H9 (cell line): ENCODE measurements at regions not wholly inside any gene's neighbourhood (a gene's known extent, or its start where the extent isn't known, plus 50 kb on each side); places are given as distances from the start of the nearest gene placed in this dataset.

Experiments
- DNase-seq: peaks from one replicate; pipeline ENCODE4 v3.0.0-alpha.2; 2017
- H2AFZ ChIP-seq: one replicate; pipeline ENCODE4 v1.6.1; 2013; ENCODE audit warnings: mild to moderate bottlenecking, low read length, control low read depth, moderate library complexity
- H2AK5ac ChIP-seq: 2 replicates; pipeline ENCODE4 v1.6.1; 2013; ENCODE audit warnings: low read length, control low read depth, mixed read lengths; ENCODE audit not compliant: insufficient read length
- H2BK120ac ChIP-seq: one replicate; pipeline ENCODE4 v1.6.1; 2013; ENCODE audit warnings: low read depth, mild to moderate bottlenecking, low read length, control low read depth, inconsistent platforms; ENCODE audit not compliant: poor library complexity, severe bottlenecking
- H2BK12ac ChIP-seq: 2 replicates; pipeline ENCODE4 v1.6.1; 2013; ENCODE audit warnings: low read length, control low read depth, mixed read lengths, low read depth; ENCODE audit not compliant: insufficient read length
- H2BK15ac ChIP-seq: 2 replicates; pipeline ENCODE4 v1.6.1; 2013; ENCODE audit warnings: low read depth, low read length, control low read depth
- H2BK20ac ChIP-seq: one replicate; pipeline ENCODE4 v1.6.1; 2013; ENCODE audit warnings: low read depth, mild to moderate bottlenecking, low read length, control low read depth, inconsistent platforms; ENCODE audit not compliant: poor library complexity, severe bottlenecking
- H2BK5ac ChIP-seq: 2 replicates; pipeline ENCODE4 v1.6.1; 2013; ENCODE audit warnings: low read length, control low read depth, mixed read lengths; ENCODE audit not compliant: insufficient read length
- H3K14ac ChIP-seq: 2 replicates; pipeline ENCODE4 v1.6.1; 2013; ENCODE audit warnings: low read length, control low read depth; ENCODE audit not compliant: insufficient read depth
- H3K18ac ChIP-seq: 2 replicates; pipeline ENCODE4 v1.6.1; 2013; ENCODE audit warnings: low read depth, mild to moderate bottlenecking, mixed read lengths, low read length, control low read depth; ENCODE audit not compliant: insufficient read length
- H3K23ac ChIP-seq: 2 replicates; pipeline ENCODE4 v1.6.1; 2013; ENCODE audit warnings: low read length, control low read depth, mixed read lengths, low read depth; ENCODE audit not compliant: insufficient read length
- H3K23me2 ChIP-seq: 2 replicates; pipeline ENCODE4 v1.6.1; 2013; ENCODE audit warnings: low read depth, mild to moderate bottlenecking, mixed read lengths, low read length, control low read depth; ENCODE audit not compliant: insufficient read length, poor library complexity, severe bottlenecking
- H3K27ac ChIP-seq: 2 replicates; pipeline ENCODE4 v1.5.1; 2013; ENCODE audit warnings: low read length, control low read depth, mixed read lengths, low read depth; ENCODE audit not compliant: insufficient read length
- H3K27me3 ChIP-seq: 2 replicates; pipeline ENCODE4 v1.6.1; 2013; ENCODE audit warnings: low read length, control low read depth, inconsistent platforms; ENCODE audit not compliant: insufficient read depth
- H3K4ac ChIP-seq: 2 replicates; pipeline ENCODE4 v1.6.1; 2013; ENCODE audit warnings: low read depth, mild to moderate bottlenecking, control low read depth, inconsistent platforms, low read length, moderate library complexity
- H3K4me1 ChIP-seq: 2 replicates; pipeline ENCODE4 v1.6.1; 2013; ENCODE audit warnings: low read length, control low read depth, inconsistent platforms; ENCODE audit not compliant: insufficient read depth
- H3K4me2 ChIP-seq: 2 replicates; pipeline ENCODE4 v1.6.1; 2013; ENCODE audit warnings: low read length, control low read depth, mixed read lengths; ENCODE audit not compliant: insufficient read length, insufficient read depth
- H3K56ac ChIP-seq: 2 replicates; pipeline ENCODE4 v1.6.1; 2013; ENCODE audit warnings: low read depth, mild to moderate bottlenecking, mixed read lengths, low read length, control low read depth; ENCODE audit not compliant: insufficient read length
- H3K79me1 ChIP-seq: 2 replicates; pipeline ENCODE4 v1.6.1; 2013; ENCODE audit warnings: low read depth, mild to moderate bottlenecking, moderate library complexity, low read length, control low read depth, inconsistent platforms; ENCODE audit not compliant: insufficient read depth, poor library complexity, severe bottlenecking
- H3K79me2 ChIP-seq: 2 replicates; pipeline ENCODE4 v1.6.1; 2013; ENCODE audit warnings: low read length, control low read depth, inconsistent platforms; ENCODE audit not compliant: insufficient read depth
- H3K9ac ChIP-seq: 2 replicates; pipeline ENCODE4 v1.6.1; 2013; ENCODE audit warnings: low read length, control low read depth, mixed read lengths; ENCODE audit not compliant: insufficient read length; ENCODE audit errors: extremely low read depth
- H3K9me3 ChIP-seq: one replicate; pipeline ENCODE4 v1.6.1; 2013; ENCODE audit warnings: low read depth, low read length, inconsistent platforms; ENCODE audit not compliant: control insufficient read depth
- H3T11ph ChIP-seq: one replicate; pipeline ENCODE4 v1.6.1; 2013; ENCODE audit warnings: mild to moderate bottlenecking, low read length, control low read depth, inconsistent platforms
- H4K20me1 ChIP-seq: one replicate; pipeline ENCODE4 v1.6.1; 2013; ENCODE audit not compliant: control insufficient read depth, insufficient read length, insufficient read depth
- H4K5ac ChIP-seq: 2 replicates; pipeline ENCODE4 v1.6.1; 2013; ENCODE audit warnings: low read depth, mild to moderate bottlenecking, mixed read lengths, low read length, control low read depth; ENCODE audit not compliant: insufficient read length
- H4K8ac ChIP-seq: replicated peaks from 2 replicates; pipeline ENCODE4 v1.6.1; 2013; ENCODE audit warnings: low read length, control low read depth, mixed read lengths, low read depth; ENCODE audit not compliant: insufficient read length
- H4K91ac ChIP-seq: 2 replicates; pipeline ENCODE4 v1.6.1; 2013; ENCODE audit warnings: low read depth, mild to moderate bottlenecking, moderate library complexity, mixed read lengths, low read length, control low read depth; ENCODE audit not compliant: insufficient read length
- H3K27ac Mint-ChIP-seq, 3 experiments: 2 replicates in 2 of 3; 3 replicates in 1 of 3; pipeline ENCODE4 v1.8.0; 2020 to 2021; ENCODE audit warnings: mixed read lengths in 3 of 3, mild to moderate bottlenecking in 1 of 3, moderate library complexity in 1 of 3
- H3K27me3 Mint-ChIP-seq: 2 replicates; pipeline ENCODE4 v1.8.0; 2021; ENCODE audit warnings: low read depth, mild to moderate bottlenecking, moderate library complexity, mixed read lengths
- H3K36me3 Mint-ChIP-seq, 3 experiments: 2 replicates in 2 of 3; 3 replicates in 1 of 3; pipeline ENCODE4 v1.8.0; 2020 to 2021; ENCODE audit warnings: low read depth in 3 of 3, mixed read lengths in 3 of 3; ENCODE audit not compliant: insufficient read depth in 1 of 3
- H3K4me1 Mint-ChIP-seq, 2 experiments: 2 replicates each; pipeline ENCODE4 v1.8.0; 2020; ENCODE audit warnings: mixed read lengths in 2 of 2
- H3K4me3 Mint-ChIP-seq, 2 experiments: 2 replicates in 1 of 2; 3 replicates in 1 of 2; pipeline ENCODE4 v1.8.0; 2020 to 2021; ENCODE audit warnings: mild to moderate bottlenecking in 2 of 2, mixed read lengths in 2 of 2, moderate library complexity in 1 of 2
- H3K9me3 Mint-ChIP-seq, 2 experiments: 2 replicates in 1 of 2; 3 replicates in 1 of 2; pipeline ENCODE4 v1.8.0; 2020; ENCODE audit warnings: mild to moderate bottlenecking in 2 of 2, mixed read lengths in 2 of 2, moderate library complexity in 1 of 2
- WGBS: extraction: QIAGEN DNeasy Blood & Tissue Kit; methylation state at CpG from one replicate; pipeline ENCODE4 v1.1.7; 2013; ENCODE audit warnings: missing lambda C conversion rate, low lambda C conversion rate, mixed read lengths; ENCODE audit not compliant: insufficient read length; ENCODE audit errors: extremely low coverage; 5-methylcytosine and 5-hydroxymethylcytosine counted together
- TF ChIP-seq, protein P1 (sequence below): fragments of 200-600 bp; sonication (generic); conservative IDR thresholded peaks from 3 replicates; pipeline ENCODE4 v1.8.0; 2021; ENCODE audit warnings: antibody characterized with exemption, mild to moderate bottlenecking

DNA sequence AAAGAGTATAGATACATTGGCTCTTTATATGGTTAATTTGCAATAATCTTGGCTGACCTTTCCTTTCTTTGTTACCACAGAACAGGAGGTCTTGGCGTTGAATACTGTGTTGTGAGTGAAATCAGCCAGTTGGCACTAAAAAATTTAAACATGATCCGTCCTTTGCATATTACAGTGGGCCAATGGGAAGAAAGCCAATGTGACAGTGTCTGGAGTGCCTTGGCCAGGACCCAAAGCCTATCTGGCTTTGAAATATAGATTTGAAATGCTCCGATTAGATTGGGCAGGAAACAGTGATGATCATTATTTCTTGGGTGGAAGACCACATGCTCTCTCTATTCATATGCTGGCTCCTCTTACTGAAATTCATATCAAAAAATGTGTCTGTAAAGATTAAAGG lies 339.6 kb upstream of the ANO3 start:
- Histone ChIP-seq H3K9me3 (no peaks in the 10 kb centered on the region), H2BK20ac (no peak overlapping the region), H3K9ac (no peak overlapping the region), H4K8ac (no peak overlapping the region), H3K56ac (no peak overlapping the region), H2AFZ (no peak overlapping the region), H2BK12ac (no peak overlapping the region), H3K79me2 (no peaks in the 10 kb centered on the region), H3K4ac (no peak overlapping the region), H3K23ac (no peak overlapping the region), H3K14ac (no peak overlapping the region), H3T11ph (no peak overlapping the region), H3K18ac (no peak overlapping the region), H2BK15ac (no peak overlapping the region), H2BK120ac (no peak overlapping the region), H3K79me1 (no peaks in the 10 kb centered on the region), H4K91ac (no peak overlapping the region), H3K27ac (no peak overlapping the region), H3K4me1 (no peaks in the 10 kb centered on the region), H4K5ac (no peak overlapping the region), H3K4me2 (no peak overlapping the region), H2AK5ac (no peak overlapping the region), H4K20me1 (no peaks in the 10 kb centered on the region), H3K23me2 (no peaks in the 10 kb centered on the region), H3K27me3 (no peaks in the 10 kb centered on the region), H2BK5ac (no peak overlapping the region)
- Mint-ChIP-seq H3K36me3 (no peaks in the 10 kb centered on the region), H3K27me3 (no peaks in the 10 kb centered on the region), H3K9me3 (no peaks in the 10 kb centered on the region), H3K27ac (no peak overlapping the region), H3K4me3 (no peak overlapping the region), H3K4me1 (no peaks in the 10 kb centered on the region)
- TF ChIP-seq, protein P1, sequence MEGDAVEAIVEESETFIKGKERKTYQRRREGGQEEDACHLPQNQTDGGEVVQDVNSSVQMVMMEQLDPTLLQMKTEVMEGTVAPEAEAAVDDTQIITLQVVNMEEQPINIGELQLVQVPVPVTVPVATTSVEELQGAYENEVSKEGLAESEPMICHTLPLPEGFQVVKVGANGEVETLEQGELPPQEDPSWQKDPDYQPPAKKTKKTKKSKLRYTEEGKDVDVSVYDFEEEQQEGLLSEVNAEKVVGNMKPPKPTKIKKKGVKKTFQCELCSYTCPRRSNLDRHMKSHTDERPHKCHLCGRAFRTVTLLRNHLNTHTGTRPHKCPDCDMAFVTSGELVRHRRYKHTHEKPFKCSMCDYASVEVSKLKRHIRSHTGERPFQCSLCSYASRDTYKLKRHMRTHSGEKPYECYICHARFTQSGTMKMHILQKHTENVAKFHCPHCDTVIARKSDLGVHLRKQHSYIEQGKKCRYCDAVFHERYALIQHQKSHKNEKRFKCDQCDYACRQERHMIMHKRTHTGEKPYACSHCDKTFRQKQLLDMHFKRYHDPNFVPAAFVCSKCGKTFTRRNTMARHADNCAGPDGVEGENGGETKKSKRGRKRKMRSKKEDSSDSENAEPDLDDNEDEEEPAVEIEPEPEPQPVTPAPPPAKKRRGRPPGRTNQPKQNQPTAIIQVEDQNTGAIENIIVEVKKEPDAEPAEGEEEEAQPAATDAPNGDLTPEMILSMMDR, result no peak
- WGBS, result no CpG with 5 or more reads among the region's 3 CpGs
- no peak for DNase-seq
